ENCODE measurements at regions not wholly inside any gene's neighbourhood (a gene's known extent, or its start where the extent isn't known, plus 50 kb on each side); places are given as distances from the start of the nearest gene placed in this dataset.

DNA sequence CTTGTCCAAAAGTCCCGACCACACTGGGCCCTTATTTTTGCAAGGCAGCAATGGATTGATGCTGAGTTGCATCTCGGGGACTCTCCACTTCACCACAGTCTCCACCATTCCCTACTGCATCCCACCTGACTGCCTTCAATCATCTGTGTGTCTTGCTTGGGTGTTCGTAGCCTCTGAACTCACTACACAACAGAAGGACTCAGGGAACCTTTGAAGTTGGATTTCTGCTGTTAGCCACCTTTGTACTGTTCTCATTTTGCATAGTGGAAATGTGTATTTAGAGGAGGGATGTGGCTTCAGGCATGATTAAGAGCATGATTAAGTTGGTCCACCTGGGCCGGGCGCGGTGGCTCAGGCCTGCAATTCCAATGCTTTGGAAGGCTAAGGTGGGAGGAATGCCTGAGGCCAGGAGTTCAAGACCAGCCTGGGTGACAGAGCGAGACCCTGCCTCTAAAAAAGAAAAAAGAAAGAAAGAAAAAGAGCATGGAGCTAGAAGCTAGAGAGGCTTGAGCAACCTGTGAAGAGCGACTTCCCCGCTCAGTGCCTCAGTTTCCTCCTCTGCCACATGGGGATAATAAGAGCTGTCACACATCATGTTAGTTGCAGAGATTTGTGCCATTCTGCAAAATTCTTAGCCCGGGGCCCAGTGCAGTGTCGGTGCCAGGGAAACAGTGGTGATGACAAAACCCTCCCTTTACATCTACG, 121.3 kb upstream of the PTPN1 start:
- H3K36me3 ChIP-seq (ENCODE audit: insufficient read depth, low read length) = no peaks in the 10 kb centered on the region
- no peak overlapping the region for H2AFZ ChIP-seq (ENCODE audit: low read depth, low read length)
- H3K4me3 ChIP-seq (ENCODE audit: low read length) = no peak overlapping the region
- no peaks in the 10 kb centered on the region for H3K9me3 ChIP-seq (ENCODE audit: low read length)
- no peaks in the 10 kb centered on the region for H3K4me1 ChIP-seq (ENCODE audit: insufficient read depth, low read length)
- peaks cover 32% of the 10 kb centered on the region for H3K27me3 ChIP-seq (ENCODE audit: insufficient read depth, low read length)

- no peaks in the 10 kb centered on the region for H3K36me3 ChIP-seq (ENCODE audit: insufficient read depth, low read length)
- H2AFZ ChIP-seq (ENCODE audit: low read depth, low read length) = no peak overlapping the region
- peaks cover 32% of the 10 kb centered on the region for H3K27me3 ChIP-seq (ENCODE audit: insufficient read depth, low read length)
- H3K4me3 ChIP-seq (ENCODE audit: low read length) = no peak overlapping the region
- no peaks in the 10 kb centered on the region for H3K4me1 ChIP-seq (ENCODE audit: insufficient read depth, low read length)
- H3K9me3 ChIP-seq (ENCODE audit: low read length) = no peaks in the 10 kb centered on the region
Measured at GRCh38 chr20:50389438-50389807, 120.8 kb upstream of the PTPN1 start.

GRCh38 chr20:50389808-50390684, 120.1 kb upstream of the PTPN1 start:
- Histone ChIP-seq H3K9me3 (ENCODE audit: low read length) (no peaks in the 10 kb centered on the region), H2AFZ (ENCODE audit: low read depth, low read length) (no peak overlapping the region), H3K27me3 (ENCODE audit: insufficient read depth, low read length) (peaks cover 32% of the 10 kb centered on the region), H3K36me3 (ENCODE audit: insufficient read depth, low read length) (no peaks in the 10 kb centered on the region), H3K4me3 (ENCODE audit: low read length) (no peak overlapping the region), H3K4me1 (ENCODE audit: insufficient read depth, low read length) (no peaks in the 10 kb centered on the region)

DNA sequence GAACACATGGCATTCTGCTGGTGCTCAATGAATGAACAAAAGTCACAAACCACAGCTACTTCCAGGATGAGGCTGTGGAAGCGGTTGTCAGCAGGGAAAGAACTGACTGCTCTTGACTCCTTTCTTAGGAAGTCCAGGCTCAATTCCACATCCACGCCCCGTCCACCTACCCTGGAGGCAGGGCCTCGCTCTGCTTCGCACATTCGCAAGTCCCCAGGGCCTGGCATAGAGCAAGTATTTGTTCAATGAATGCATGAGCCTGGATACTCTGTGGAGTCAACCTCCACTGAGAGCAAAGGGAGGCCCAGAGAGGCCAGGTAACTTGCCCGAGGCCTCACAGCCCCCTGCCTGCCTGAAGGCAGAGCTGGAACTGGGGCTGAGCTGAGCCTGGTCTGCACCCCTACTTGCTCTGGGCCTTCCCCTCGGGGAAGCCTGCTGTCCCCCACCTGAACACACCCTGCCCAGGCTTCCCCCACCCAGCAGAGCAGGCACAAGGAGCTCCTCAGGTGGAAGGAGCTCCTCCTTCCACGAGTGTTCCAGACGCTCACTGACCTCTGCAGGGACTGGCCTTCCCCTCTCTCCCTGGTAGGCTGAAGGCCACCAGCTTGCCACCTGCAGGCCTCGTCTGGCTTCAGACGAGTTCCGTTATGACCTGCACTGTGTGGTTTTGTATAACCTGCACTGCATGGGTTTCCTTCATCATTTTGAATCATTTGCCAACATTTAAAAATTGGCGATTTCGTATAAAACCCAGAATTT, 119.3 kb upstream of the PTPN1 start:
- H3K4me3 ChIP-seq (ENCODE audit: low read length) = no peak overlapping the region
- no peaks in the 10 kb centered on the region for H3K9me3 ChIP-seq (ENCODE audit: low read length)
- peaks cover 29% of the 10 kb centered on the region for H3K27me3 ChIP-seq (ENCODE audit: insufficient read depth, low read length)
- H3K4me1 ChIP-seq (ENCODE audit: insufficient read depth, low read length) = no peaks in the 10 kb centered on the region
- H2AFZ ChIP-seq (ENCODE audit: low read depth, low read length) = no peak overlapping the region
- H3K36me3 ChIP-seq (ENCODE audit: insufficient read depth, low read length) = no peaks in the 10 kb centered on the region

DNA sequence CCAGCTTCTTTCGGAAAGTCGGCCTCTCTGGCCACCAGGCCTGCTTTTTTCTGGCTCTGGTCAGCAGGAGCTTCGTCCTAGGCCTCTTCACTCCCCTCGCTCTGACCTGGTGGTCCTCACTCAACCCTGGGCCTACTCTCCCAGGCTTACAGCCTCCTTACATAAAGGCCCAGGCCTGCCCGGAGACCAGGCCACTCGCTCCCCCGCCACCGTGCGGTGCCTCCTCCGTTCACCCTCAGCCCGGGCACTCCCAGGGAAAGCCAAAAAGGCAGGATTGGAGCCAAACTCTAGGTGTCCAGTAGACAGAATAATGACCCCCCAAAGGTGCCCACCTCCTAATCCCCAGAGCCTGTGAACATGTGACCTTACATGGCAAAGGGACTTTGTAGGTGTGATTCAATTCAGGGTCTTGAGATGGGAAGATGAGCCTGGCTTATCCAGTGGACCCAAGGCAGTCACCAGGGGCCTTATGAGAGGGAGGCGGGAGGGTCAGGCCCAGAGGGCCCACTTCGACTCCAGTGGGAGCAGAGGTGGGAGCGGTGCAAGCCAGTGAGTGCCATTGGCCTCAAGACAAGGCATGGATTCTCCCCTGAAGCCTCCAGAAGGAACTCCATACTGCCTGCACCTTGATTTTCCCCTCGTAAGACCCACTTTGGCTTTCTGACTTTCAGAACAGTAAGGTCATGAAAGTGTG, 118.6 kb upstream of the PTPN1 start:
- H3K4me3 ChIP-seq (ENCODE audit: low read length) = no peak overlapping the region
- H3K9me3 ChIP-seq (ENCODE audit: low read length) = no peaks in the 10 kb centered on the region
- H2AFZ ChIP-seq (ENCODE audit: low read depth, low read length) = no peak overlapping the region
- H3K4me1 ChIP-seq (ENCODE audit: insufficient read depth, low read length) = no peaks in the 10 kb centered on the region
- H3K27me3 ChIP-seq (ENCODE audit: insufficient read depth, low read length) = peaks cover 29% of the 10 kb centered on the region
- H3K36me3 ChIP-seq (ENCODE audit: insufficient read depth, low read length) = no peaks in the 10 kb centered on the region

GRCh38 chr20:50392138-50392866, 117.9 kb upstream of the PTPN1 start:
- Histone ChIP-seq H3K36me3 (ENCODE audit: insufficient read depth, low read length) (no peaks in the 10 kb centered on the region), H3K27me3 (ENCODE audit: insufficient read depth, low read length) (peaks cover 27% of the 10 kb centered on the region), H2AFZ (ENCODE audit: low read depth, low read length) (no peak overlapping the region), H3K4me1 (ENCODE audit: insufficient read depth, low read length) (no peaks in the 10 kb centered on the region), H3K4me3 (ENCODE audit: low read length) (no peak overlapping the region), H3K9me3 (ENCODE audit: low read length) (no peaks in the 10 kb centered on the region)

DNA sequence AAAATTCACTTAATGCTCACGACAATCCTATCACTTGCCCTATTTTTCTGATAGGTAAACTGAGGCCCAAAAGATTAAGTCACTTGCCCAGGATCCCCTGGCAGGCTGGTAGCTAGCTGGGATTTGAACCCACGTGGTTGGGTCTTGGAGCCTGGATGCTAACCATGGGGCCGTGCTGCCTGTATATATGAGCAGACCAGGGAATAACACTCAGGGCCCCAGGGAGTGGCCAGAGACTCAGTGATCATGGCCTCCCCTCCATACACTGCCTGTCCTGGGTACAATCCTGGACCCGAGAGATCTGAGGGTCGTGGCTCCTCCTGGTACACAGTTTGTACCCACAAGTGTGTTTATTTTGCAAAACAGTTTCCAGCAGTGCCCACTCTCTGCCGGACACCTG, 116.9 kb upstream of the PTPN1 start:
- H2AFZ ChIP-seq (ENCODE audit: low read depth, low read length) = no peak overlapping the region
- no peaks in the 10 kb centered on the region for H3K36me3 ChIP-seq (ENCODE audit: insufficient read depth, low read length)
- H3K9me3 ChIP-seq (ENCODE audit: low read length) = no peaks in the 10 kb centered on the region
- H3K27me3 ChIP-seq (ENCODE audit: insufficient read depth, low read length) = peaks cover 21% of the 10 kb centered on the region
- H3K4me3 ChIP-seq (ENCODE audit: low read length) = no peak overlapping the region
- H3K4me1 ChIP-seq (ENCODE audit: insufficient read depth, low read length) = no peaks in the 10 kb centered on the region

- peaks cover 15% of the 10 kb centered on the region for H3K27me3 ChIP-seq (ENCODE audit: insufficient read depth, low read length)
- no peak overlapping the region for H2AFZ ChIP-seq (ENCODE audit: low read depth, low read length)
- H3K4me1 ChIP-seq (ENCODE audit: insufficient read depth, low read length) = no peaks in the 10 kb centered on the region
- H3K4me3 ChIP-seq (ENCODE audit: low read length) = no peak overlapping the region
- H3K9me3 ChIP-seq (ENCODE audit: low read length) = no peaks in the 10 kb centered on the region
- no peaks in the 10 kb centered on the region for H3K36me3 ChIP-seq (ENCODE audit: insufficient read depth, low read length)
Measured at GRCh38 chr20:50393990-50394561, 116.1 kb upstream of the PTPN1 start.

- no peaks in the 10 kb centered on the region for H3K4me1 ChIP-seq (ENCODE audit: insufficient read depth, low read length)
- H3K27me3 ChIP-seq (ENCODE audit: insufficient read depth, low read length) = peaks cover 10% of the 10 kb centered on the region
- H3K9me3 ChIP-seq (ENCODE audit: low read length) = no peaks in the 10 kb centered on the region
- no peaks in the 10 kb centered on the region for H3K36me3 ChIP-seq (ENCODE audit: insufficient read depth, low read length)
- no peak overlapping the region for H3K4me3 ChIP-seq (ENCODE audit: low read length)
- H2AFZ ChIP-seq (ENCODE audit: low read depth, low read length) = no peak overlapping the region
Measured at GRCh38 chr20:50394569-50394968, 115.6 kb upstream of the PTPN1 start.

DNA sequence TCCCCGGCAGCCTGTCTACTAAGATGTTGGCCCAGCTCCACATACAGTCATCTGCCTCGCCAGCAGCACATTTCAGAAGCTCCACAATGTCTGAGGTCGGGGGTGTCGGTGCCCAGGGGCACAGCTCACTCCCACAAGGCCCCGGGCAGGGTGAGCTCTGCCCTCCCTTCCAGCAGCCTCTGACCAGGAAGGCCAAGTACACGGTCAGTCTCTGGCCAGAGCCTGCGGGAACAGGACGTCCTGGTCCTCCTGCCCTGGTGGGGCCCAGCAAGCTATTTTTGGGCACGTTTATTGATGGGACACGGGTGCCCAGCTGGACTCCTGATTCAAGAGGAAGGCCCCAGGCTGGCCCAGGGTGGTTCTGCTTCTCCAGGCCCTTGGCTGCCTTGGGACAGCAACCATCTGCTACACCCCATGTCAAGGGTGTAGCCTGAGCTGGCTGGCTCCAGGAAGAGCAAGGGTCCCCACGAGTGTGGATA, 114.9 kb upstream of the PTPN1 start:
- no peaks in the 10 kb centered on the region for H3K36me3 ChIP-seq (ENCODE audit: insufficient read depth, low read length)
- peaks cover 6% of the 10 kb centered on the region for H3K27me3 ChIP-seq (ENCODE audit: insufficient read depth, low read length)
- no peak overlapping the region for H3K4me3 ChIP-seq (ENCODE audit: low read length)
- no peaks in the 10 kb centered on the region for H3K9me3 ChIP-seq (ENCODE audit: low read length)
- H2AFZ ChIP-seq (ENCODE audit: low read depth, low read length) = no peak overlapping the region
- no peaks in the 10 kb centered on the region for H3K4me1 ChIP-seq (ENCODE audit: insufficient read depth, low read length)

GRCh38 chr20:50395914-50396488, 114.2 kb upstream of the PTPN1 start:
- Histone ChIP-seq H3K27me3 (ENCODE audit: insufficient read depth, low read length) (peaks cover 2% of the 10 kb centered on the region), H3K4me3 (ENCODE audit: low read length) (no peak overlapping the region), H3K36me3 (ENCODE audit: insufficient read depth, low read length) (no peaks in the 10 kb centered on the region), H3K9me3 (ENCODE audit: low read length) (no peaks in the 10 kb centered on the region), H2AFZ (ENCODE audit: low read depth, low read length) (no peak overlapping the region), H3K4me1 (ENCODE audit: insufficient read depth, low read length) (no peaks in the 10 kb centered on the region)

DNA sequence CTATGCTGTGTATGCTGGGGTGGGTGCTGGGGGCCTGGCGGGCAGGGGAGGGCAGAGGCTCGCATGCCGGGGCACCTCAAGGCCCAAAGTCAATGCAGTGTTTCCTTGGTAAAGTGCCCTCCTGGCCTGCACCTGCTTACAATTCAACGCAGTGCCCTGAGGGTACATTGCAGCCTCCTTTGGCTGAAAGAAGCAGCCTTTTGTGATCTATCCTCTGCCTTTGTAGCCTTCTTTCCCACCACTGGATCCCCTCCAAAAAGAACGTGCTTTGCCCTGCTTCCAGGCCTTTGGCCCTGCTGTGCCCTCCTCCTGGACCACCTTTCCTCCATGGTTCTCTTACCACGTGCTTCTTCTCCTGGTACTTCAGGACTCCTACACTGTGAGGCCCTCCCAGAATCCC, 113.6 kb upstream of the PTPN1 start:
- Histone ChIP-seq H3K4me1 (ENCODE audit: insufficient read depth, low read length) (no peaks in the 10 kb centered on the region), H3K4me3 (ENCODE audit: low read length) (no peak overlapping the region), H3K9me3 (ENCODE audit: low read length) (no peaks in the 10 kb centered on the region), H3K27me3 (ENCODE audit: insufficient read depth, low read length) (no peaks in the 10 kb centered on the region), H2AFZ (ENCODE audit: low read depth, low read length) (no peak overlapping the region), H3K36me3 (ENCODE audit: insufficient read depth, low read length) (no peaks in the 10 kb centered on the region)

All from neuron (in vitro differentiated cells).